Endothelial cell of umbilical vein (primary cell): ENCODE measurements at regions not wholly inside any gene's neighbourhood (a gene's known extent, or its start where the extent isn't known, plus 50 kb on each side); places are given as distances from the start of the nearest gene placed in this dataset.

Experiments
- CTCF ChIP-seq, 2 donors: IDR thresholded peaks; 1 replicate in 1 of 2; 2 replicates in 1 of 2; pipeline ENCODE4 v1.5.1; 2011; ENCODE audit warnings: low read length in 2 of 2, mild to moderate bottlenecking in 2 of 2, moderate library complexity in 2 of 2, control low read depth in 1 of 2, inconsistent platforms in 1 of 2, low read depth in 1 of 2; ENCODE audit not compliant: insufficient read depth in 1 of 2; ENCODE audit errors: extremely low read depth in 1 of 2
- MYC ChIP-seq: IDR thresholded peaks from one replicate; pipeline ENCODE4 v1.6.1; 2011; ENCODE audit warnings: mild to moderate bottlenecking, low read depth, low read length
- POLR2A ChIP-seq: IDR thresholded peaks from 2 replicates; pipeline ENCODE4 v1.6.1; 2012; ENCODE audit warnings: low read depth, mild to moderate bottlenecking, control low read depth, low read length
- POLR2AphosphoS5 ChIP-seq: IDR thresholded peaks from 2 replicates; pipeline ENCODE4 v1.6.1; 2012; ENCODE audit warnings: low read depth, mild to moderate bottlenecking, control low read depth, low read length, moderate library complexity; ENCODE audit not compliant: insufficient read depth
- TF ChIP-seq, protein P1 (sequence below): IDR thresholded peaks from 2 replicates; pipeline ENCODE4 v1.6.1; 2011; ENCODE audit not compliant: insufficient read depth, insufficient read length

DNA sequence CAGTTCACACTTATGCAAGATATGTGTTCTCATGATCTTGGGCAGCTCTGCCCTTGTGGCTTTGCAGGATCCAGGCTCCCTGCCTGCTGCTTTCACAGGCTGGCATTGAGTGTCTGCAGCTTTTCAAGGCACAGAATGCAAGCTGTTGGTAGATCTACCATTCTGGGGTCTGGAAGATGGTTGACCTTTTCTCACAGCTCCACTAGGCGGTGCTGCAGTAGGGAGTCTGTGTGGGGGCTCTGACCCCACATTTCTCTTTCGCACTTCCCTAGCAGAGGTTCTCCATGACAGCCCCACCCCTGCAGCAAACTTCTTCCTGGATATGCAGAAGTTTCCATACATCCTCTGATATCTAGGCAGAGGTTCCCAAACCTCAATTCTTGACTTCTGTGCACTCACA is 500.5 kb downstream of the BRINP3 start:
- TF ChIP-seq MYC (no peak), CTCF (IDR thresholded peaks at IDR 0.05; ENCODE audit: extremely low read depth in 1 of 2, insufficient read depth in 1 of 2, low read depth in 1 of 2, low read length in 2 of 2) (no peak), POLR2AphosphoS5 (no peak), POLR2A (no peak)
- TF ChIP-seq, protein P1, sequence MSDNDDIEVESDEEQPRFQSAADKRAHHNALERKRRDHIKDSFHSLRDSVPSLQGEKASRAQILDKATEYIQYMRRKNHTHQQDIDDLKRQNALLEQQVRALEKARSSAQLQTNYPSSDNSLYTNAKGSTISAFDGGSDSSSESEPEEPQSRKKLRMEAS, result no peak
